Bronchial epithelial cell (primary cell): ENCODE measurements at regions not wholly inside any gene's neighbourhood (a gene's known extent, or its start where the extent isn't known, plus 50 kb on each side); places are given as distances from the start of the nearest gene placed in this dataset.

Experiments
- DNase-seq: peaks from one replicate; pipeline ENCODE4 v3.0.0-alpha.2; 2010; ENCODE audit warnings: low read depth
- FAIRE-seq: peaks from 2 replicates; lab custom pipeline; 2011; peaks lifted over from hg19 to GRCh38; lab: Jason Lieb, UNC
- H3K27me3 ChIP-seq: 2 replicates; pipeline ENCODE4 v1.5.1; 2011; ENCODE audit warnings: low read length; ENCODE audit not compliant: control insufficient read depth, insufficient read depth
- H3K36me3 ChIP-seq: 2 replicates; pipeline ENCODE4 v1.5.1; 2011; ENCODE audit warnings: low read length; ENCODE audit not compliant: control insufficient read depth, insufficient read depth
- H3K4me3 ChIP-seq: 2 replicates; pipeline ENCODE4 v1.5.1; 2011; ENCODE audit warnings: mild to moderate bottlenecking, low read depth, low read length, control low read depth
- TF ChIP-seq, protein P1 (sequence below): IDR thresholded peaks from 2 replicates; pipeline ENCODE4 v1.5.1; 2011; ENCODE audit warnings: mild to moderate bottlenecking, moderate library complexity, low read length, control low read depth, inconsistent platforms; ENCODE audit not compliant: insufficient read depth, severe bottlenecking

GRCh38 chr5:114053372-114053771, 308.5 kb upstream of the KCNN2 start:
- DNase-seq (no peak), FAIRE-seq (no peak)
- Histone ChIP-seq H3K36me3 (no peaks in the 10 kb centered on the region), H3K4me3 (no peak overlapping the region), H3K27me3 (peaks cover 14% of the 10 kb centered on the region)
- TF ChIP-seq, protein P1, sequence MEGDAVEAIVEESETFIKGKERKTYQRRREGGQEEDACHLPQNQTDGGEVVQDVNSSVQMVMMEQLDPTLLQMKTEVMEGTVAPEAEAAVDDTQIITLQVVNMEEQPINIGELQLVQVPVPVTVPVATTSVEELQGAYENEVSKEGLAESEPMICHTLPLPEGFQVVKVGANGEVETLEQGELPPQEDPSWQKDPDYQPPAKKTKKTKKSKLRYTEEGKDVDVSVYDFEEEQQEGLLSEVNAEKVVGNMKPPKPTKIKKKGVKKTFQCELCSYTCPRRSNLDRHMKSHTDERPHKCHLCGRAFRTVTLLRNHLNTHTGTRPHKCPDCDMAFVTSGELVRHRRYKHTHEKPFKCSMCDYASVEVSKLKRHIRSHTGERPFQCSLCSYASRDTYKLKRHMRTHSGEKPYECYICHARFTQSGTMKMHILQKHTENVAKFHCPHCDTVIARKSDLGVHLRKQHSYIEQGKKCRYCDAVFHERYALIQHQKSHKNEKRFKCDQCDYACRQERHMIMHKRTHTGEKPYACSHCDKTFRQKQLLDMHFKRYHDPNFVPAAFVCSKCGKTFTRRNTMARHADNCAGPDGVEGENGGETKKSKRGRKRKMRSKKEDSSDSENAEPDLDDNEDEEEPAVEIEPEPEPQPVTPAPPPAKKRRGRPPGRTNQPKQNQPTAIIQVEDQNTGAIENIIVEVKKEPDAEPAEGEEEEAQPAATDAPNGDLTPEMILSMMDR: no peak

- FAIRE-seq (no peak), DNase-seq (no peak)
- TF ChIP-seq, protein P1: no peak
- Histone ChIP-seq H3K27me3 (peaks cover 14% of the 10 kb centered on the region), H3K4me3 (no peak overlapping the region), H3K36me3 (no peaks in the 10 kb centered on the region)
Observed at GRCh38 chr5:114054594-114054993, 307.3 kb upstream of the KCNN2 start.

DNA sequence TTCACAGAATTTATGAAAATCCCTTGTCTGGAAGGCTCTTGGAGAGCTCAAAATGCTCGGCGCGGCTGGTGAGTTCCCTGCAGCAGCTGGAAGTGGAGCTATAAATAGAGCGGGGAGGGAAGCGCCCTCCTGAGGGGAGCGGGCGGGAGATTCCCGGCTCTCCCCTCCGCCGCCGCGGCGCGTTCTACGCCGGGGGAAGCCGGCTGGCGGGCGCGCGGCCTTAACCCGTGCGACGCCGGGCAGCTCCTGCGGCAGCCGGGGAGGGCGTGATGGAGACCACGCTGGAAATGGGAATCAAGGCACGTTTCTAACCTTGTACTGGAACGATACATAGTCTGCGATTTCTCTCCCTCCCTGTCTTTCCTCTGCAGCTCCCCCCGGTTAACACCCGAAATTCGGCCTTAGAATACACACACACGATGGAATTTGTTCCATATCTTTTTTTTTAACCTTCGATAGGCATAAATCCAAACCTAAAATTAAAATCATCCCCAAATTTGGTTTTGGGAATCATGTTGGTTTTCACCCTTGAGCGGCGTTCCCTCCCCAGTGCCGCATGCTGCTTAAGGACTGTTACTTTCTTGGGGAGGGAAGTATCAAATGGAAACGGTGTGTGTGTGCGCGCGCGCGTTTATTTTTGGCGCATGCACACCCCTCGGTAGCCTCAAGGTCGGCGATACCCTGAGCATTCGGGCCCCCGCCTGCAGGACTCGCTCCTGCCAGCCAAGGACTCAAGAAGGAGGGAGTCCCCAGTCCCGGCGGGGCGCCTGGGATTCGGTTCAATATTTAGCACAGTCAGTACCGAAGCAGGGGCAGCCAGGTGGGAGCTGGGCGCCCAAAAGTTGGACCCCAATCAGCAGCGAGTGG, 306.3 kb upstream of the KCNN2 start:
- no peaks in the 10 kb centered on the region for H3K36me3 ChIP-seq
- TF ChIP-seq, protein P1: no peak
- DNase-seq (no peak), FAIRE-seq (no peak)
- H3K27me3 ChIP-seq: peaks cover 14% of the 10 kb centered on the region
- no peak overlapping the region for H3K4me3 ChIP-seq

DNA sequence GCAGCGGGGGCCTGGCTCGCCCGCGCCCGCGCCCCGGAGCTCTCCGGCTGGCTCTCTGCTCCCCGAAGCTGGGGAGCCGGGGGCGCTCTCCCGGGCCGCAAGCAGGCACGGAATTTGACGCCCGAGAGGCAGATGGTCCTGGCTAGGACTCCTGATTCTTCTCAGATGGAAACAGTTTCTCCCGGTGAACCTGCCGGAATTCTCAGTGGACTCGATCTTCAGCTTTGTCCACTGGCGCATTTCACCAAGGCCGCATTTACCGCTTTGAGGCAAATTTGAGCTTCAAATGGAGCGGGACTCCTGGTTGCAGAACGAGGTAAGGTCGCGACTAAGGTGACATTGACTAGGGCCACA, 305.7 kb upstream of the KCNN2 start:
- no peak for DNase-seq
- FAIRE-seq: no peak
- Histone ChIP-seq H3K4me3 (no peak overlapping the region), H3K36me3 (no peaks in the 10 kb centered on the region), H3K27me3 (peaks cover 14% of the 10 kb centered on the region)
- TF ChIP-seq, protein P1: no peak

DNA sequence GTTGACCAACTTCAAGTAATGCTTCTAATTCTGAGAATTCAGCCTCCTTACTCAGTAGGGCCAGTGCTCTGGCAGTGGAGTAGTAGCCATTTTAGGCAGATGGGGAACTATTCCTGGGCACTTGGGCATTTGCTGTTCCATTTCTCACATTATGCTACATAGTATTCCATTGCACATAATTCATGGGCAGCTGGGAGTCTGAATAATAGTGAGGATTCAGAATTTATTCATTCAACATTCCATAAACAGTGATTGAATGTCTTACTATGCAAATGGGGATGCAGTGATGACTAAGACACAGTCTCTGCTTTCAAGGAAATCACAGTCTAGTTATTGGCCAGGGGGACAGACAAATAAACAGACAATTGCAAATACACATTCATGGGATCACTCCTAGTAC, 301.0 kb upstream of the KCNN2 start:
- Histone ChIP-seq H3K27me3 (peaks cover 6% of the 10 kb centered on the region), H3K36me3 (no peaks in the 10 kb centered on the region), H3K4me3 (no peak overlapping the region)
- DNase-seq (no peak), FAIRE-seq (no peak)
- TF ChIP-seq, protein P1: no peak
